SH-SY5Y (cell line): ENCODE measurements at regions not wholly inside any gene's neighbourhood (a gene's known extent, or its start where the extent isn't known, plus 50 kb on each side); places are given as distances from the start of the nearest gene placed in this dataset.

Experiments
- GATA2 ChIP-seq: IDR thresholded peaks from 2 replicates; pipeline ENCODE4 v1.6.1; 2011; ENCODE audit warnings: mild to moderate bottlenecking, low read depth, low read length
- GATA3 ChIP-seq: IDR thresholded peaks from 2 replicates; pipeline ENCODE4 v1.6.1; 2011; ENCODE audit warnings: low read depth, mild to moderate bottlenecking, low read length, moderate library complexity

- TF ChIP-seq GATA2 (no peak), GATA3 (no peak)
Observed at GRCh38 chr13:81597101-81597500, 1256.2 kb upstream of the SPRY2 start.
